ENCODE measurements at regions not wholly inside any gene's neighbourhood (a gene's known extent, or its start where the extent isn't known, plus 50 kb on each side); places are given as distances from the start of the nearest gene placed in this dataset.
"Not testable (repeated sequence)": the region's sequence is repeated elsewhere in the genome, so short reads cannot be mapped to it uniquely, and the experiment has no call there.

GRCh38 chr7:64469673-64470072 is 93.2 kb downstream of the ZNF680 start:
- no peak overlapping the region for H3K4me3 ChIP-seq (ENCODE audit: low read depth, low read length)
- no peak for TF ChIP-seq CTCF (IDR thresholded peaks at IDR 0.05; ENCODE audit: low read depth, low read length)
- in situ Hi-C loops (cut with HindIII; ENCODE audit: low sequenced_read_pairs) = no loop called here
- no peak for DNase-seq (ENCODE audit: low read depth, low spot score)

- in situ Hi-C loops (cut with HindIII; ENCODE audit: low sequenced_read_pairs) = no loop called here
- no peak for TF ChIP-seq CTCF (IDR thresholded peaks at IDR 0.05; ENCODE audit: low read depth, low read length)
- no peak overlapping the region for H3K4me3 ChIP-seq (ENCODE audit: low read depth, low read length)
- no peak for DNase-seq (ENCODE audit: low read depth, low spot score)
These were observed 97.3 kb downstream of the ZNF680 start for GRCh38 chr7:64465551-64465950.

GRCh38 chr7:64463636-64464375 is 99.1 kb downstream of the ZNF680 start:
- DNase-seq (ENCODE audit: low read depth, low spot score) = peak; percentile 47
- in situ Hi-C loops (cut with HindIII; ENCODE audit: low sequenced_read_pairs) = no loop called here
- H3K4me3 ChIP-seq (ENCODE audit: low read depth, low read length) = peak overlapping the region; percentile 41
- no peak for TF ChIP-seq CTCF (IDR thresholded peaks at IDR 0.05; ENCODE audit: low read depth, low read length)

DNA sequence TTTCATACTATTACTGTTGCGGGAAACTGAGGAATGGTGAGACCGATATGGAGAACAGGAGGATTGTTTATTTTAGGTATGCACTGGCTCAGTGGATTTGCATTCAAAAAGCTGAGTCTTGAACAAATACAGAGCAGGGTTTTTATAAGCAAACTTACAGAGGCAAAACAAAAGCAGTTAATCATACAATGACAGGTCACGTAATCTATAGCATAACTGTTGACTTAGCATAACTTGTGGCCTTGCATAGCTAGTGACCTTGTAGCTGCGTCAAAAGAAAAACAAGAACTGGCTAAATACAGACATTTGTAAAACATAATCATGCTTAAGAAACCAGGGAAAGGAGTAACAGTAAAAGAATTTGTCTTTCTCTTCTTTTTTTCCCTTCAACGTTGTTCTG is 103.0 kb downstream of the ZNF680 start:
- in situ Hi-C loops (cut with HindIII; ENCODE audit: low sequenced_read_pairs); DNase-seq (ENCODE audit: low read depth, low spot score): not testable (repeated sequence)

DNA sequence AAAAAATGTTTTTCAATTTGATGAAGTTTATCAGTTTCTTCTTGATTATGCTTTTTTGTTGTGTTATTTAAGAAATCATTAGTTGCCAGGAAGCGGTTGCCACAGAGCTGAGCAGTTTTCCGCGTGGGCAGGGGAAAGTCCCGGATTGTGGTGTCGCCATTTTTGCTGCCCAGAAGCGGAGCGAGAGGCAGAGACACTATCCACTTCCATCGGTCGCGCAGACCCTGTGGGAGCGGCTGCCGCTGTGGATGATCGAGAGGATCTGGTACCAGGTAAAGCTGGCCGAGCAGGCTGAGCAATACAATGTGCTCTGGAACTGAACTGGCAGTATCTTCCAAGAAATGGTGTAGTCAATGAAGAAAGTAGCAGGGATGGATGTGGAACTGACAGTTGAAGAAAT is 119.8 kb downstream of the ZNF736 start:
- no peak overlapping the region for H3K4me3 ChIP-seq (ENCODE audit: low read depth, low read length)
- no peak for TF ChIP-seq CTCF (IDR thresholded peaks at IDR 0.05; ENCODE audit: low read depth, low read length)
- DNase-seq (ENCODE audit: low read depth, low spot score) = no peak
- in situ Hi-C loops (cut with HindIII; ENCODE audit: low sequenced_read_pairs) = no loop called here

More for the DNA sequence above, 103.0 kb downstream of the ZNF680 start:
- not testable (repeated sequence) for H3K4me3 ChIP-seq (ENCODE audit: low read depth, low read length)

DNA sequence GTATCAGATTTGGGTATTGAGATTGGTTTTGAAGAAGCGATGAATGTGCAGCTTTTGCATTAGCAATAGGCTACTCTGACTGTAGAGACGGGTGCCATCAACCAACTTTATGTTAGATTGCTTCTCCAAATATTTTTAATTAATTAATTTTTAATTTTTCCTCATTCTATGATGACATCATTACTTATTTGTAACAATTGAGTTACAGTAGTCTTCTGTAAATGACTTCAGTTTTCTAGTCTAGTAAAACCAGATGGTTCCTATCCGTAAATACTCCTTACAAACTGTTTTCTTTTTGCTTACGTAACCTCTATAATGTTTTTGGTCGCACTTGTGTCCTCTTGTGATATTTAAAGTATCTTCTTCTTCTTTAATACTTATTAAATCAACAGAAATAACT is 118.1 kb downstream of the ZNF736 start:
- in situ Hi-C loops (cut with HindIII; ENCODE audit: low sequenced_read_pairs) = no loop called here
- no peak for TF ChIP-seq CTCF (IDR thresholded peaks at IDR 0.05; ENCODE audit: low read depth, low read length)
- no peak overlapping the region for H3K4me3 ChIP-seq (ENCODE audit: low read depth, low read length)
- DNase-seq (ENCODE audit: low read depth, low spot score) = no peak

GRCh38 chr7:64429232-64429631 is 115.5 kb downstream of the ZNF736 start:
- no peak for DNase-seq (ENCODE audit: low read depth, low spot score)
- TF ChIP-seq CTCF (IDR thresholded peaks at IDR 0.05; ENCODE audit: low read depth, low read length) = no peak
- no peak overlapping the region for H3K4me3 ChIP-seq (ENCODE audit: low read depth, low read length)
- in situ Hi-C loops (cut with HindIII; ENCODE audit: low sequenced_read_pairs) = no loop called here

DNA sequence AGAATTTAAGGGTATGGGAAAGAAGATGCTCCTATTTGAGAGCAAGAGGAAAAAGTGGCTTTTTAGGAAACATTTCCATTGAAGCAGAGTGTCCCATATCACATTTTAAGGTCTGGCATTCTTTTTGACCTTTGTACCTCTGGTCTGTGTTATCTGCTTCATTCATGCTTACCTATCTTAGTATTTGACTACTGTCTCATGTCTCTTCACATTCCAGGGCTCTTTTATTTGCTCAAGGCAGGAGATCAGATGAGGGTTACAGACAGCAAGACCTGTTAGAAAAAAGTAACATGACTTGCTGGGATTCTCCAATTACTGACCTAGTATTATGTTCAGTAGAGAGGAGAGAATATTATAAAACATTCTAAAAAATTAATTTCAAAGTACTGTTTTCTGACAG is 111.7 kb downstream of the ZNF736 start:
- H3K4me3 ChIP-seq (ENCODE audit: low read depth, low read length); in situ Hi-C loops (cut with HindIII; ENCODE audit: low sequenced_read_pairs); DNase-seq (ENCODE audit: low read depth, low spot score): not testable (repeated sequence)

Measured in astrocyte of the spinal cord (primary cell).